Right ventricle myocardium superior (tissue), 1 donor: ENCODE measurements at regions not wholly inside any gene's neighbourhood (a gene's known extent, or its start where the extent isn't known, plus 50 kb on each side); places are given as distances from the start of the nearest gene placed in this dataset.

ENCODE experiments used
- ATAC-seq: fragments of 200-7000 bp; cut with Tn5 transposase; one replicate; pipeline ENCODE4 v1.9.1; 2020; ENCODE audit warnings: mild to moderate bottlenecking; ENCODE audit not compliant: poor library complexity
- DNase-seq: peaks from one replicate; pipeline ENCODE4 v3.0.0-alpha.2; 2020
- intact Hi-C: fragments of 100-400 bp; cut with DNase I; formaldehyde crosslinking; loops from one replicate; pipeline ENCODE4 v1.11.2; 2022
- donor health status: DM: no; HTN: yes; CAD: no; lungs with severe emphysema.

DNA sequence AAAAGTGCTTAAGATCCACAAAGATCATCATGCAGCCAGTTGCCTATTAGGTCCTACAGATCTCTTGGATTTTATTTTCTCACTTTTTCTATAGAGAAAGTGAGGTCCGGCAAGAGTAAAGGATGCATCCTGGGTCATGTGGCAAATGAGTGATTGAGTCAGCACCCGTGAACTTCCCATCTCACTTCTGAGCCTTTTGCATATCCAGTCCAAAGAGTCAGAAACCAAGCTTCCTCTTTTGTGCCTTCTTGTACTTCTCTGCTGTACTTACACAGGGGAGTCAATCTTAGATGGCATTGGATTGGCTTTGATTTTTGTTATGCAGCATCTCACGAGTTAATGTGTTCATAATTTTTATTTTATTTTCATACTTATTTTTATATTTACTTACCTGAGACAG is 114.2 kb upstream of the IRX5 start:
- no peak for DNase-seq
- no peak for ATAC-seq
- intact Hi-C loops = no loop called here

DNA sequence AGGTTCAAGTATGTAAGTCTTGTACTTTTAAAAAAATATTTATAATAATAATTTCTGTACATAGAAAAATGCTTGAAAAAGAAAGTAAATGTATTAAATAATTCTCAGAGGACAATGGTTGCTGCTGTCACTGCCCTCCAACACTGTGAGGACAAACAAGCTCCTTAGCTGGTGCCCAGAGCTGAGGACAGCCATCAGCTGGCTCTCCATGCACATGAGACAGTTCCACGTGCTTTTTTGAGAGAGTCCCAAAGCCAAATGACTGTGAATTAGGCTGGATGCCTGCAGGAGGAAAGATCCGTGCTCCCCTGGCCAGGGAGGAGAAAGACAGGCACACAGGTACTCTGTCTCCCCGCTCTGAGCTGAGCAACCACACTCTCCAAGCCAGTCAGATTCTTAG is 115.5 kb upstream of the IRX5 start:
- intact Hi-C loops = no loop called here
- DNase-seq (no peak), ATAC-seq (peak; percentile 91)

GRCh38 chr16:54813778-54814177 is 116.9 kb upstream of the IRX5 start:
- ATAC-seq (no peak), DNase-seq (no peak)
- intact Hi-C loops = no loop called here

GRCh38 chr16:54812229-54812628 is 118.4 kb upstream of the IRX5 start:
- ATAC-seq (no peak), DNase-seq (no peak)
- intact Hi-C loops = no loop called here

GRCh38 chr16:54808890-54809289 is 121.8 kb upstream of the IRX5 start:
- intact Hi-C loops = no loop called here
- DNase-seq = no peak
- no peak for ATAC-seq

DNA sequence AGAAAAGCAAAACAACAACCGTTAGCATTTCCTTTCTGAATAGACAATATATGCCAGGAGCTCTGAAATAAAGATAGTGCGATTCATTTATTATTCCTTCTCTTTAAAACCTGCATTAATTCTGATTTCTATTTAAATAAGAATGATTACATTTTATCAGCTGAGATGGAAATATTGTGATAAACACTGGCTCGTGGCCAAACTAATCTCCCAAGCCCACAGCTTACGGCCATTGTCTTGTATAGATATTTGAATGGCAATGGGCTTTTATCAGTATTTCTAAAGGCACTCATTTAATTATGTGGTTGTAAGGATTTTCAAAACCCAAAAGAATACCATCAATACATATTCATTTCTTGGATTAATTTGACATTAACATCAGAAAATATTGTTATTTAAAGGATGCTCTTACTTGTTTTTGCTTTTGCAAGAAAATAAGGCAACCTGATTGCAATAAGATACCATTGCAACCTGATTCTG is 123.7 kb upstream of the IRX5 start:
- ATAC-seq (no peak), DNase-seq (no peak)
- intact Hi-C loops = no loop called here

DNA sequence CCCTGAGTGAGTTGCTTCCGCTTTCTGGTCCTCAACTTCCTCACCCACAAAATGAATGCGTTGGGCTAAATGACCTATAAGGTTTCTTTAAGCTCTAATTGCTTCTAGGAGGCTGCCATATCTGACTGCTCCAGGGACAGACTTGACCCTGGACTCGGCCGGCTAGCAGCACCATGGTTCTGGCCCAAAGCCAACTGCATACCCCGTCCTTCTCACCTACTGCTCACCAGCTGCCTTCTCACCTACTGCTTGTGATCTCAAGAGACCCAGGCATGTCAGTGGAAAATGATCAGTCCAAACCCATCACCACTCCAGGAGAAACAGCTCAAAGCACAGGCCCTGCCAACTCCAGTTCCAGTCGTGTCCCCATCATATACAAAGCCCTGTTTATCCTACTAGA is 124.3 kb upstream of the IRX5 start:
- DNase-seq (no peak), ATAC-seq (no peak)
- intact Hi-C loops = no loop called here

- DNase-seq = no peak
- no peak for ATAC-seq
- intact Hi-C loops = no loop called here
Observed at GRCh38 chr16:54805648-54806047, 125.0 kb upstream of the IRX5 start.

GRCh38 chr16:54801057-54801844 is 129.4 kb upstream of the IRX5 start:
- ATAC-seq = no peak
- intact Hi-C loops = no loop called here
- no peak for DNase-seq

GRCh38 chr16:54798267-54798666 is 132.4 kb upstream of the IRX5 start:
- no peak for ATAC-seq
- intact Hi-C loops = no loop called here
- no peak for DNase-seq

- DNase-seq (no peak), ATAC-seq (no peak)
- intact Hi-C loops = no loop called here
Observed at GRCh38 chr16:54796211-54796610, 134.5 kb upstream of the IRX5 start.

DNA sequence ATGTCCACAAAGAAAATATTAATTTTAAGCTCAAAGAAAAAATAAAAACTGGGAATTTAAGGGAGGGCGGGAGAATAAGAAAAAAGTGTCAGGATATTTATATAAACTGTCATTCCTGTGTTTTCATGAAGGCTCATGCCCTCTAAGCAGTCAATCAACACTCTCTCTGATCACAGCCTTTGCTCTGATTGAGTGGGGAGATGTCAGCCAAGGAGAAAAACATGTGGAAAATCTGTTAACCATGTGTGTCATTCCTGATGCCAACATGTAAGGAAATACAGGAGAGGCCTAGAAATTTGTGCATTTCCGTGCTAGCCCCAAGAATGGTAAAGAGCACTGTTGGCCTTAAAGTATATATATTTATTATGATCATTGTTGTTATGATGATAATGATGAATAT is 137.9 kb upstream of the IRX5 start:
- intact Hi-C loops = no loop called here
- ATAC-seq = no peak
- DNase-seq = no peak

DNA sequence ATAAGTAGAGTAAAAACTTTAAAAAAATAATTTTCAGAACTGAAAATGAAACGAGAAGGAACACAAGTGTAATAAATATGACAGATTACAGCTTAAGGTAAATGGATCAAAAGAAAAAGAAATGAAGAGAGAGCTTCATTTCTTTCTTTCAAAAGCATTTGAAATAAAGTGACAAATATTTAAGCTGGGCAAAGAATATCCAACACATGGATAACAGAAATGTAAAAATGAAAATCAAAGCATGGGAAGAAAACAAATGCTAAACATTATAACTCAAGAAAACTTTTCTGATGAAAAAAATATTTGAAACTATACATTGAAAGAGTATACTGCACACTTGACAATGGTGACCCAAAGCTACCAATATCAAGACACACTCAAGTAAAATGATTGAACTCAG is 143.6 kb upstream of the IRX5 start:
- ATAC-seq (no peak), DNase-seq (no peak)
- intact Hi-C loops = no loop called here

GRCh38 chr16:54783980-54784379 is 146.7 kb upstream of the IRX5 start:
- intact Hi-C loops = no loop called here
- no peak for ATAC-seq
- no peak for DNase-seq

DNA sequence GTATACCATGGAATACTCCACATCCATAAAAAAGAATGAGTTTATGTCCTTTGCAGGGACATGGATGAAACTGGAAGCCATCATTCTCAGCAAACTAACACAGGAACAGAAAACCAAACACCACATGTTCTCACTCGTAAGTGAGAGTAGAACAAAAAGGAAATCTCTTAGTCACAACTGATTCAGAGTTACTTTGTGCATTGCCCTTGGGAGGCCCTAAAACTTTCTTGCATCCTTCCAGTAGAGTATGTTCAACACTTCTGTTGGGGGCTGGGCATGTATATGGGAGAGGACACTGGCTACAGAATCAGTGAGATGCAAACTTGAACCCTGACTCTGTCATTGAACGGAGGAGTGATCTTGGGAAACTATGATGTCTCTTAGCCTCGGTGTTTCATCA is 147.4 kb upstream of the IRX5 start:
- intact Hi-C loops = no loop called here
- DNase-seq (no peak), ATAC-seq (no peak)

DNA sequence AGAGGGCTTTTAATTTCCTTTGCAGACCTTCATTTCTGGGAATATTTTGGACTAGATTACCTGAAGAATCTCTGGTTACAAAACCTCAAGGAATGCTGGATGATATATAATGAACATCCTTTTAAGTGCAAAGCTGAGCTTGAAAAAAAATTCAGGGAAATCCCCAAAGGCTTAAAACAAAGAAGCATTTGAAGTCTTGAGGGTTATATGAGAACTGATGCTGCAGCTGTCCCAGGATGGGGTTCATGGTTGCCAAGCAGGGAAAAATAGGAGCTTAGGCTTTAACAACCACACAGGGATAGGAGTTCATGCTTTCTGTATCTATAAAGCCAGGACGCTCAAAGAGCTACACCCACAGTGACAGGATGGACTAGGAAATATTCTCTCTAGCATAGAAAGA is 150.4 kb upstream of the IRX5 start:
- DNase-seq = no peak
- ATAC-seq = no peak
- intact Hi-C loops = no loop called here

DNA sequence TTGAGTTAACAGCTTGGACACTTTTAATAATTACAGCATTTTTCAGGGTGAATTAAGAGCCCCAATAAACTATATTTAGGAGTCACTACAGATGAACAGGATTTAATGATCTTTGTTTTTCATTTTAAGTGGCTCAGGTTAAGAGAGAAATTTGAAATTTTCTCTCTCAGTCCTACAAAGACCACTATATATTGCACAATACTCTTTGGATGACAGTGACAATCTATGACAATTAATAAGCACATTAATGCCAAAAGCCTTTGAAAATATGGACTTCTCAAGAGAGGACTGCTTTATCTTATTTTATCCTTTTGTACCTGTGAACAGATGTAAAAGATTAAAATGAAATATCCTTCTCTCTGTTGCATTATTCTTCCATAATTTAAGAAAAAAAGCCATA is 151.1 kb upstream of the IRX5 start:
- intact Hi-C loops = no loop called here
- ATAC-seq (no peak), DNase-seq (no peak)

- DNase-seq (no peak), ATAC-seq (no peak)
- intact Hi-C loops = no loop called here
Observed at GRCh38 chr16:54774768-54775167, 155.9 kb upstream of the IRX5 start.

- ATAC-seq (no peak), DNase-seq (no peak)
- intact Hi-C loops = no loop called here
Observed at GRCh38 chr16:54772400-54772799, 158.3 kb upstream of the IRX5 start.

GRCh38 chr16:54766355-54766754 is 164.3 kb upstream of the IRX5 start:
- ATAC-seq (no peak), DNase-seq (no peak)
- intact Hi-C loops = no loop called here

GRCh38 chr16:54750249-54750648 is 180.4 kb upstream of the IRX5 start:
- intact Hi-C loops = no loop called here
- ATAC-seq (no peak), DNase-seq (no peak)
